Islet precursor cell (in vitro differentiated cells): ENCODE measurements at regions not wholly inside any gene's neighbourhood (a gene's known extent, or its start where the extent isn't known, plus 50 kb on each side); places are given as distances from the start of the nearest gene placed in this dataset.
"Not testable (repeated sequence)": the region's sequence is repeated elsewhere in the genome, so short reads cannot be mapped to it uniquely, and the experiment has no call there.

Source experiments
- DNase-seq: peaks from one replicate; pipeline ENCODE4 v3.0.0-alpha.2; 2018

DNA sequence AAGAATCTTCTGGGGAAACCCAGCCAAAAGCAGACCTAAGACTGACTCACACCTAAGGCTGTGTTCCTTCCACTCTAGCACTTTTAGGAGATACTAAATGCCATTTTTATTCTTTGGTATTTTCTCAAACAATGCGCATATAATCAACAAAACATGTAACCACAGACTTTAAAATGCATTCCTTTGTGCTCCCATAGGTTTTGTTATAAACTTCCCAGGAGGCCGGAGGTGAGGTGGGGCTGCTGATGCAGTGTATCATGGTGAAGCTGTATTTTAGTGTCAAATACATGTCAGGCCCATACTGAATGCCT, 155.2 kb downstream of the BTBD3 start:
- DNase-seq = no peak

DNA sequence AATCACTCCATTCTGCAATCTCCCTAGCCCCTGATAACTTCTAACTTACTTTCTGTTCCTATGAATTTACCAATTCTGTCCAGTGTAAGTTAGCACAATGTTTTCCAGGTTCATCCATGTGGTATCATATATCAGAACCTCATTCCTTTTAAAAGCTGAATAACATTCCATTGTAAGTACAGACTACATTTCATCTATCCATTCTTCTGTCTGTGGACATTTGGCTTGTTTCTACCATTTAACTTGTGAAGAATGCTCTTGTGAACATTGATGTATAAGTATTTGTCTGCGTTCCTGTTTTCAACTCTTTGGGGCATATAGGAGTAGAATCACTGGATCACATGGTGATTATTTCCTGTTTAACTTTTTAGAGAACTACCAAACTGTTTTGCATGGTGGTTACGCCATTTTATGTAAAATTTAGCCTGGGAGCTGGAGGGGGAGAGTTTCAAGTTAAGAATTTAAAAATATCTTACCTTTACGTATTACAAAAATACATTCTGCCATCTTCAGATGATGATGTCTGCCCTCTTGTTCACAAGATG, 156.5 kb downstream of the BTBD3 start:
- DNase-seq = no peak

DNA sequence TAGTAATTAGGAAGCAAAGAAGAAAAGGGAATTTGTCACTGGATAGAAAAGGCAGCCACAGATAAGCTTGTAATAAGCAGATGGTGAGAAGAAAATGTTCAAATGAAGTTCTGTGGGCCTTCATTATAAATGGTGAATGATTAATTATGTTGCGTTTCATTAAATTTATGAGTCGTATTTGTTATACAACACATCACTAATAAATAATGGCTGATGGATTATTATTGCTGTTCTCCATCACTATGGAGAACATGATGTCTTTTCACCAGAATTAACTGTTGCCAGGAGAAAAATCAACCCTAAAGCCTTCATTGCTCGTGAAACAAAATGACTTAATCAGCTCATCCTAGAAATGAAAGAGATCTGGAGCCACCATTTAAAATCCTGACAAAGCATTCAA, 158.5 kb downstream of the BTBD3 start:
- no peak for DNase-seq

DNA sequence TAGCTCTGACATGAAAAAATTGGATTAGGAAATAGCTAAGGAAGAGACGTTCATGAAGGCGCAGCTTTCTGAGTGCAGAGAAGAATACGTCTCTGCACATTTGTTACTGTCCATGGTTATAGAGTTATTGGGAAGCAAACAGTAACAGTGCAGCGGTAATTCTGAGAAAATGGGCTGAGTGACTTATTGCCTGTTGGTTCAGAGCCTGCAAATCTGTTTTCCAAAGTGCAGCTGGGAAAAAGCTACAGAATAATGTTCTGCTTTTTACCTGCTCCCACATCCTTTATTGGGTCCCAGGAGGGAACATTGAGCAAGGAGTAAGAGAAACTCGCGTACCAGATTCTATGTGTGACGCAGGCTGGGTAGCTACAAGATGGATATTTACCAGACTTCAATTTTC, 160.2 kb downstream of the BTBD3 start:
- no peak for DNase-seq

DNA sequence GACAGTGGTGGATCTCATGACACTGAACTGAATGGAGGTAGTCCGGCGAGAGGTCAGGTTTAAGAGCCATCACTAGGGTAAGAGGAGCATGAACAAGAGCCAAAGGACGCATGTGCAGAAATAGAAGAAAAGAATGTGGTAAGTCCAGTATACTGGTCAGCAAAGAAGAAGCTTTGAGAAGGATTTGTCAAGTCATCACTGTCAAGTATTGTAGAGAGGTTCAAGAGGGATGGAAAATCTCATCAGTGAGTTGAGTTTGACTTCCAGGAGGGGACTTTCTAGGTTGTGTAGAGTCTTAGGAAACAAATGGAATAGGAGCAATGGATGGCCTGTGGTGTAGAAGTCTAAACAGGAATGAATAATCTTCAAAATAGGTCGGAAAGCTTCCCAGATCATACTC, 161.8 kb downstream of the BTBD3 start:
- no peak for DNase-seq

DNA sequence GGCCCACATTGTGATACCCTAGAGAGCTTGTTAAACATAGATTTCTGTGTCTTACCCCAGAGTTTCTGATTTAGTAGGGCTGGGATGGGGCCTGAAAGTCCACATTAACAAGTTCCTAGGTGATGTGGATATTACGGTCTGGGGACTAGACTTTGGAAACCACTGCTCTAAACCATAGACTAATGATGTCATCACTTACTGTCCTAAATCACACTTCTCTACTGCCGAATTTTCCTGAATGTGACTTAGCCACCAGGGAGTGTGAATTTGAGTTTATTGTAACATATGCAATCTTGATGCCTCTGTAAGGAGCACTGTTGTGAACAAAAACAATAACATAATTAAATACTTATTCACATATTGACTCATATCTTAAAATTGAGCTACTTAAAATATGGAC, 165.6 kb downstream of the BTBD3 start:
- no peak for DNase-seq

DNA sequence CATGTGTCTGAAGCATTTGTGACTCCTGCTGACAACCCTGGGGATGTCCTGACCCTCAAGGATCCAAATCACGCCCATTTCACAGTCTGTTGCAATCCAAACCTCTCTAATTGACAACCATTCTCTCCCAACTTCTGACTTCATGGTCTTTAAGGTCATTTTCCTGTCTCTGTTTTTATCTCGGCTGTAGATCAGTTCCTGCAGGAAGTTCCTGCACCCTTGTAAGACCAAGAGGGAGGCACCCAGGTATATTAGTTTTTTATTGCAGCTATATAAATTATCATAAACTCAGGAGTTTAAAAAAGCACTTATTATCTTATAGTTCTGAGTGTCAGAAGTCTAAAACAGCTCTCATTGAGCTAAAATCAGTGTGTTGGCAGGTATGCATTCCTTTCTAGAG, 166.8 kb downstream of the BTBD3 start:
- no peak for DNase-seq

DNA sequence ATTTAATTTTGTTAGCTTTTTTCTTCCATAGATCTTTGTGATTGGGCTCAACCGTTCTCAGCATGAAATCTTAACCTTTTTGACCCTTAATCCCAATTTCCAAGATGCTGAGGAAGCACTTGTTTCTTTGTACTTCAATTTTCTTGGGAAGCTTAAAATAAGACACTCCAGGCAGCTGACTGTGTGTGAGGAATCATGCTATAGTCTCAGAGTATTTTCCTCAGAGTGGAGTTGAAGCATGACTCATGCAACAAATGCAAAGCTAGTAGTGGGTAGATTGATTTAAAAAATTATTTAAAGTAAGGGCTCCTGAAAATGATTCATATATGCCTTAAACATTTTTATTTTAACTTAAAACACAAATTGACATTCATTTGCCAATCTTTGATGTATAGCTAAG, 168.7 kb downstream of the BTBD3 start:
- DNase-seq = no peak

DNA sequence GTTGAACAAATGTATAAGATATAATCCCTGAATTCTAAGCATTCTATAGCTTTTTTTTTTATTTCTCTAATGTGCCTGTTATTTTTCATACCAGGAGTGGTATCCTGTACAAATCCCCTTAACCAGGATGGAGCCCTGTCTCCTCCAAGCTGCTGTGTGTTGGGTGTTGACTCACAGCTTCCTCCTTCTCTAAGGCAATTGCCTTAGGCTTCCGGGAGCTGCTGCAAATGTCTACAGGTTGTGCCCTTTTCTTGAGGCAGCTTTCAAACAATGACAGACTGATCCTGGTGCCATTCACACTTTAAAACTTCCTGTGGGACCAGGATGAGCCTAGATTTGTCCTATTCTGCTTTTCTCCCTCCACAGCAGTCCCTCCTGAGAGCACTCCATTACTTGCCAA, 173.2 kb downstream of the BTBD3 start:
- peak; percentile 61 for DNase-seq

DNA sequence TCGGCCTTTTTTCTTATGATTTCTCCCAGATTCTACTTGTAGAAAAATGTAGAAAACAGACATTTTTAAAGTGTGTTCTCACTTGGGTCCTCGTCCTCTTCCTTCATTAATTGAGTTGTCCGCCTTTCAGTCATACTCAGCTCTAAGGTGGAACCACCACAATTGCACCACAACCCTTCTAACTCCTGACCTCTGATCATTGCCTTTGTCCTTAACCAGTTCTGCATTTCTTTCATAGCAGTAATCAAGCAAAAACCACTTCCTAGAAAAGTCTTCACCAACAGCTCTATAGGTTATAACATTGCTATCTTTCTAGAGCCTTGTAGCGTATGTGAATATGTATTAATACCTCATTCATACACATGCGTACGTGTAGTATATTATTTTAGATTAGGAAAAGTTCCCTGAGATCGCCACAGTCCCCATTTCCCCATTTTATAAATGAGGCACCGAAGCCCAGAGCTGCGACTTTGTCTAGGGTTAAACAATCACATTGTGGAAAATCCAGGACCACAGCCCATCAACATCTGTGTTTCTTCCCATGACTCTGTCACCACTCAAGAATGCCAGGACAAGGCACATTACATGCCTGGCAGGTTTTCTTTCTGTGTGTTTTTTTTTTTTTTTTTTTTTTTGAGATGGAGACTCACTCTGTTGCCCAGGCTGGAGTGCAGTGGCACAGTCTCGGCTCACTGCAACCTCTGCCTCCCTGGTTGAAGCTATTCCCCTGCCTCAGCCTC, 175.5 kb downstream of the BTBD3 start:
- peak; percentile 67 for DNase-seq

DNA sequence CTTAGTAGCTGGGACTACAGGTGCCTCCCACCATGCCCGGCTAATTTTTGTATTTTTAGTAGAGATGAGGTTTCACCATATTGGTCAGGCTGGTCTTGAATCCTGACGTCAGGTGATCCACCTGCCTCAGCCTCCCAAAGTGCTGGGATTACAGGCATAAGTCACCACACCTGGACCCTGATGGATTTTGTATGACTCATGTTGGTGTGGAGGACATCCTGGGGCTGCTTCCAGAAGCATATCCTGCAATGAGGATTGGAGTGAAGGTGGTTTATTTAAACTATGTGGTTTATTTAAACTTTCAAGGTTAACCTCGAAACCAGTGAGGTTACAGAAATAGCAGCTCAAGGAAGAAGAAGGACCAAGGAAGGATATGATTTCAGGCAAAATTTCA, 176.1 kb downstream of the BTBD3 start:
- DNase-seq = not testable (repeated sequence)

DNA sequence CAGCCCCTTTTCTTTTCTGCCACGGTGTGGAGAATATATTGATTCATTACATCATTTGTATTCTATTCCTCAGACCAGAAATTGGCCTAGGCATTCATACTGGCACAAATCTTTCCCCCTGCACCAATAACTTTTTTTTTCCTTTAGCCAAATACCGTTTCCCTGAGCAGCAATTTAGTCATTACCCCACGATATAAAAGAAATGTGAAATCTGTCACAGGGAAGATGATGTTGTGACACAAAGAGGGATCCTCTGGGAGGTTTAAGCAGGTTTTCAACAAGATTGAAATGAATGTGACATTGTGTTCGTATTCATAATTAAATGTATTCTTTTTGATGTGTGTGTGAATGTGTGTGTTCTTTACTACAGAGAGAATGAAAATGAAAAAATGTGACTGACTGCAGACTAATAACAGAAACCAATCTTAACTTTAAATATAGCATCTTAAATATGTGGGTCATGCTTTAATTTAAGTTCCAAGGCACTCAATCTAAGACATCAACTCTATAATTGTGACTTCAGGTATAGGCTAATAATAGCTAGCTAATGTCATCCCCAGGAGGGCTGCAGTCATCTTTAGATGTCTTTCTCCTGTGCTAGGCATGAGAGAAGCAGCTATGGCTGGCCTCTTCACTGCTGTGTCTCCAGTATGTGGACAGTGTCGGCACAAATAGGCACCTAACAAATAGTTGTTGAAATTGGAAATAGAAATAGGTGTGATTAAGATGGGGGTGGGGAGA, 177.7 kb downstream of the BTBD3 start:
- no peak for DNase-seq

DNA sequence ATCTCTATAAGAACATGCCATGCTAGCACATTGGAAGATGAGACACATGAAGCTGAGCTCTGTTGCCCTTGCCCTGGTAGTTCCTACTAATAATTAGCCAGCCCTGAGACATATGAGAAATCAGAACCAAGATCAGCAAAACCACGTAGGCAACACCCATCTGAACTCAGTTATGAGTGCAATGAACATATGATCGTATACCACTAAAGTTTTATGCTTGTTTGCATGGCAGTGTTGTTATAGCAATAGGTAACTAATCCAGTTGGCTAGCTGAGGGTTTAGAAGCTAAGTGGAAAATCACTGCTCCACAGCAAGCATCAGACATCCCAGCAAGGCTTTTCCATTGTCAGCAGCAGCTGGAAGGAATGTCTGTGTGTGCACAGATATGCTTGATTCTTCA, 180.7 kb downstream of the BTBD3 start:
- DNase-seq = no peak

DNA sequence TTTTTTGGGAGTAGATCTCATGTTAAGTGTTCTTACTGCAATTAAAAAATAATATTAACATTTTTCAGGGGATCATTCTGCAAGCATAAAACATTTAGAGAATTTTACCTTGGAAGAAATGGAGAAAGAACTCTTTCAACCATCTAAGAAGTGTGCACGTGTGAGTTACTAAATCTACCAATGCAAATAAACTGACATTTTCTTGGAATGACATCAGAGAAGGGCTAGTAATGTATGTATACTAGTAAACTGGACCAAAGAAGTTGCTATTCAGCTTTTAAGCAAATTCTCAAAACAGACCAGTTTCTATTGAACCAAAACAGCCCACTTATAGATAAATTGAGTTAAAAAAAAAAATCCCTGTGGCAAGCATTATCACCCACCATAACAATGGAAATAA, 191.2 kb downstream of the BTBD3 start:
- DNase-seq = no peak

DNA sequence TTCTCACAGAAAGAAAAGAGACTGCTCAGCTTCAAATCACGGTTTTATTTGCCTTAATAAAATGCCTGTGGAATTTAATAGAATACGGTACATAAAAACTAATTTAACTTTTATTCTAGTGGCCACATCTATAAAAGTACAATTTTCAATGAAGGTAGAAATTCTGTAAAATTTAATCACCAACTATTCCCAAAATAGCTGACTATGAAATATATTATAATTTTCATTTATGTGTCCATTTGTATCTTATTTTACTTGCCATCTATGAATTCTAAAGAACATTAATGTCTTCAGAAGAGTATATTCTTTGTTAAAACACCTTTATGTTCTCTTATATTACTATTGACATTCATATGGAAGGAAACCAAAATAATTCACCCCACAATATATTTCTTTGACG, 192.6 kb downstream of the BTBD3 start:
- DNase-seq = no peak

DNA sequence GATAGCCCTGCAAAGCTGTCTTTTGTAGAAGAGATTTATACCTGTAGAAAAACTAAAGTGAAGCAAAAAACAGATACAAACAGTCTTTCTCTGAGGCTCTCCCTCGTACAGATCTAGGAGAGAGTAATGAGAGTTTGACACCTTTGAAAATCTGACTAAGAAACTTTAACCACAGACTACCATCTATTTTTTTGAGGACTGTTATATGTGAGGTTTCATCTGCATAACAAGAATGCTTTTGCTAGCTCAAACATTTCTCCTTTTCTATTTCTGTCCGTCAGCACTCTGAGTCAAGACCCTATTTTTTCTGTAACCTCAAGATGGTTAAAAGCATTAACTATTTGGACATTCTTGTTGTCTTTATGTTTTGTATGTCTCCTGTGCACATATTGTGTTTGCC, 193.0 kb downstream of the BTBD3 start:
- DNase-seq = no peak

DNA sequence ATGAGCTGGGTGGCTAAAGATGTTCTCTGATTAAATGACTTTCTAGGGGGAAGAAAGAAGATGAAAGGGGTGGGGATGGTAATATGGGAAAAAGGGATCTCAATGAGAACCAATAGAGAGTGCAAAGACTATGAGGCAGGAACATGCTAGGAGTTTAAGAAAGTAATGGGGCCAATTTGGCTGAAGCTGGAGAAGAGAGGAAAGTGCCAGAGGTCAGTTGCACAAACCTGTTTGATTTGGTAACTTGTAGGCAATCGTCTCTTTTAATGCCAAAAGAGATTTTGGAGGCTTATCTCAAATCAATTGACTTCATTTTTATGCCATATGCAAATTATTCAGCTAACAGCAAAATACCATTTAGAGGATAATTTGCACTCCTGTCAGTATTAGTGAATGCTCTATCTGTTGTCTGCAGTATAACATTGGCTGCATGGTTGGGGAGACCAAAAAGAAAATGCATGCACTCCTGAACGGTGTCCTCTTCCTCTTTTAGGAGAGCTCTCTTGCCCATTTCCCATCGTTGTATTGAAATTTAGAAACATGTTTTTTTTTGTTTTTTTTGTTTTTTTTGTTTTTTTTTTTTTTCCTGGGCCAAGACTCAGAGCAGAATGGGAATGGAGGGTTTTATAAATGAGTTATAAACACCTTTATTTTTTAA, 193.9 kb downstream of the BTBD3 start:
- no peak for DNase-seq

DNA sequence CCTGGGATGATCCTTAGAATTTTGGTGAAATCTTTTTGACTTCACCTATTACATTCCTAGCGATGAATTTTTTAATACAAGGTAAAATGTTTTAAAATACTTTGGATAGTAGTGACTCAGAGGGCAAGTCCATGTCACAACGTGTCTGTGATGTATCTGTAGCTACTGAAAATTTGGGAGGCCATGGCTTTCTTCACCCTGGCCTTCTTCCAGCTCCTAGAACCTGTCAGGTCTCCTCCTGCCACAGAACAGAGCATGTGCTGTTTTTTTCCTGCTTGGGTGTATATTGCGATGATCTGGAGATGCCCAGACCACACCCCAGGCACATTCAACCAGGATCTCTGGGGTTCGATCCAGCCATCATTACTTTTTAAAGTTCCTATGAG, 194.4 kb downstream of the BTBD3 start:
- DNase-seq = no peak

DNA sequence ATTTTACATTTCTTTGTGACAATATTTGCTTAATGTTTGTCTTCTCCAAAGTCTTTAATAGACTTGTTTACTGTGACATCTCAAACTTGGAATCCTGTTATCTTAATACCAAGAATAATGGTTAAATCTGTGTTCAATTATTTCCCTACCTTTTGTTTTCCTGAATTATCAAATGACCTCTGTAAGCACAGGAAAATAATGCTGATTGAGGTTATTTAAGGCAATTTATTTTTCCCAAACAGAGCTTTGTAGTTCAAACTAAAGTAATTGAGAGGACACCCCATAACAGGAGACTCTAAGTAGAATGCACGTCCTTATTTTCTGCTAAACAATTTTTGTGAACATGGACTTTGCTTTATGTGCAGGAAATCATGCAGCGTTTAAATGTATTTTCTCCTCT, 195.0 kb downstream of the BTBD3 start:
- no peak for DNase-seq

DNA sequence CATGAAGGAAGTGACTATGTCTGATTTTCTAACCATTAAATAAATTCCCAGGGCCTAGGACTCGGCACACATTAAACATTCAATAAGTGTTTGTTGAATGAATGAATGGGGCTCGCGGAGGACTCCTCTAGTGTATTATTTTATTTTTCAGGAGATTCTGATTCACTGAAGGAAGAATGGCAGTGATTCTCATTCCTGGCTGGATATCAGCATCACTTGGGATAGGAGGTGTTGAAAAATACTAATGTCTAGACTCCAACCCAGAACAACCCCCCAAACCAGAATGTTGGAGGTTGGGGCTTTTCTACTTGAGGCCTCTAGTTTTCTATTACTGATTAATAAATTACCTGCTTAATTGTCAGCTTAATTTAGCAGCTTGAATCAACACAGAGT, 195.4 kb downstream of the BTBD3 start:
- DNase-seq = no peak

DNA sequence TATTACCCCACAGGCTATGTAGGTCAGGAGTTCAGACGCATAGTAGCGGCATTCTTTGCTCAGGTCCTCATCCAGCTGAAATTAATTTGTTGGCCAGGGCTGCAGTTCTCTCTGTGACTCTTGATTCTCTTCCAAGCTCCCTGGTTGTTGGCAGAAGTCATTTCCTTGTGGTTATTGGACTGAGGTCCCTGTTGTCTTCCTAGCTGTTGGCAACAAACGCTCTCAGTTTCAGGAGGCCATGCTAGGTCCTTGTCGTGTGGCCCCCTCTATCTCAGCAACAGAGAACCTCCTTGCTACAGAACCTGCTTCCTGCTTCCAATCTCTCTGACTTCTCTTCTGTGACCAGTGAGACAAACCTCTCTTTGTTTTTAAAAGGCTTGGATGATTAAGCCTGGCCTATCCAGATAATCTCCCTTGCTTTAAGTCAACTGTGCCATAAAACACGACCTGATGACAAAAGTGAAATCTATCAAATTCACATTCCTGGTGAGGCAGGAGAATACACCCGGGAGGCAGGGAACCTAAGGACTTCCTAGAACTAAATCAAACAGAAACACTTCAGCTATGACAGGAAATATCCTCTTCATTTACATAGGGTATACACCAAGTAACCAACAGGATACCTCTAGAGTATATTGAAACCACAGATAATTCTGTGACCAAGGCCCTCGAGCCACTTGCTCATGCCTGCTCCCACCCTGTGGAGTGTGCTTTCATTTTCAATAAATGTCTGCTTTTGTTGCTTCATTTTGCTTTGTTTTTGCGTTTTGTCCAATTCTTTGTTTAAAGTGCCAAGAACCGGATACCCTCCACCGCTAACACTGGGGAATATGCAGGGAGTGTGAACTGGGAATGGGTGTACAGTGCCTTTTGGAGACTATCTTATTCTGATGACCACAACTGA, 196.0 kb downstream of the BTBD3 start:
- DNase-seq = no peak

DNA sequence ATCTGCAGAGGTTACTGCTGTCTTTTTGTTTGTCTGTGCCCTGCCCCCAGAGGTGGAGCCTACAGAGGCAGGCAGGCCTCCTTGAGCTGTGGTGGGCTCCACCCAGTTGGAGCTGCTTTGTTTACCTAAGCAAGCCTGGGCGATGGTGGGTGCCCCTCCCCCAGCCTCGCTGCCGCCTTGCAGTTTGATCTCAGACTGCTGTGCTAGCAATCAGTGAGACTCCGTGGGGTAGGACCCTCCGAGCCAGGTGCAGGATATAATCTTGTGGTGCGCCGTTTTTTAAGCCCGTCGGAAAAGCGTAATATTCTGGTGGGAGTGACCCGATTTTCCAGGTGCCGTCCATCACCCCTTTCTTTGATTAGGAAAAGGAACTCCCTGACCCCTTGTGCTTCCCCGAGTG, 211.4 kb downstream of the BTBD3 start:
- not testable (repeated sequence) for DNase-seq

DNA sequence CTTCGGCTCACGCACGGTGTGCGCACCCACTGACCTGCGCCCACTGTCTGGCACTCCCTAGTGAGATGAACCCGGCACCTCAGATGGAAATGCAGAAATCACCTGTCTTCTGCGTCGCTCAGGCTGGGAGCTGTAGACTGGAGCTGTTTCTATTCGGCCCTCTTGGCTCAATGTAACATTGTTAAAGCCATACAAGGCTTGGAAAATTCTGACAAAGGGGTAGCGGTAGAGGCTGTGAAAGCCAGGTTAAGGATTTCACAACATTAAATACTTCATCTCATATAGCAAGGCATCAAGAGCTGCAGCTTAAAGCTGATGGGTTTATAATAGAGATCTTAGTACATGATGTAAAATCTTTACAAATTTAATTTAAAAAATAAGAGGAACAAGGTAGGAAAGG, 211.8 kb downstream of the BTBD3 start:
- not testable (repeated sequence) for DNase-seq
